Lung (tissue), 11 donors: ENCODE measurements at regions not wholly inside any gene's neighbourhood (a gene's known extent, or its start where the extent isn't known, plus 50 kb on each side); places are given as distances from the start of the nearest gene placed in this dataset.

Experiments
- ATAC-seq: fragments of 200-7000 bp; cut with Tn5 transposase; one replicate; pipeline ENCODE4 v1.9.1; 2020; ENCODE audit warnings: moderate number of reproducible peaks; ENCODE audit not compliant: insufficient read depth, low FRiP score
- DNase-seq, 3 donors: peaks; one replicate each; pipeline ENCODE4 v3.0.0-alpha.2; 2013 to 2017
- H3K27ac ChIP-seq, 2 donors: one replicate each; pipeline ENCODE4 v1.5.1; 2013; ENCODE audit warnings: mild to moderate bottlenecking in 2 of 2, moderate library complexity in 2 of 2, control low read depth in 1 of 2, inconsistent platforms in 1 of 2, low read depth in 1 of 2, low read length in 1 of 2
- H3K27me3 ChIP-seq, 3 donors: one replicate each; pipeline ENCODE4 v1.5.1; 2013; ENCODE audit warnings: low read length in 2 of 3; ENCODE audit not compliant: control insufficient read depth in 3 of 3, insufficient read depth in 3 of 3
- H3K36me3 ChIP-seq, 4 donors: one replicate each; pipeline ENCODE4 v1.5.1; 2013; ENCODE audit warnings: low read length in 4 of 4, mild to moderate bottlenecking in 1 of 4, moderate library complexity in 1 of 4; ENCODE audit not compliant: control insufficient read depth in 4 of 4, insufficient read depth in 4 of 4
- H3K4me1 ChIP-seq, 5 donors: one replicate each; pipeline ENCODE4 v1.5.1; 2013; ENCODE audit warnings: low read length in 5 of 5, mild to moderate bottlenecking in 2 of 5, moderate library complexity in 1 of 5; ENCODE audit not compliant: control insufficient read depth in 5 of 5, insufficient read depth in 5 of 5
- H3K4me3 ChIP-seq: one replicate; pipeline ENCODE4 v1.5.1; 2013; ENCODE audit warnings: mild to moderate bottlenecking, control low read depth, moderate library complexity
- H3K9ac ChIP-seq, 2 donors: one replicate each; pipeline ENCODE4 v1.5.1; 2013; ENCODE audit warnings: low read length in 2 of 2, control low read depth in 1 of 2; ENCODE audit not compliant: insufficient read depth in 1 of 2
- H3K9me3 ChIP-seq, 4 donors: one replicate each; pipeline ENCODE4 v1.5.1; 2013; ENCODE audit warnings: low read length in 3 of 4, mild to moderate bottlenecking in 1 of 4, moderate library complexity in 1 of 4; ENCODE audit not compliant: control insufficient read depth in 4 of 4, insufficient read depth in 3 of 4
- WGBS, 2 donors: extraction: QIAGEN DNeasy Blood & Tissue Kit; methylation state at CpG; one replicate each; pipeline ENCODE4 v1.1.7; 2013; 5-methylcytosine and 5-hydroxymethylcytosine counted together
- TF ChIP-seq, protein P1 (sequence below): IDR thresholded peaks from 2 replicates; pipeline ENCODE4 v1.5.1; 2012; ENCODE audit warnings: mild to moderate bottlenecking; ENCODE audit errors: control extremely low read depth, extremely low read depth
- donor health status: control.
- donor health status: control.
- donor health status: Bipolar disorder and iron deficiency.
- donor health status: healthy.
- donor health status: DM: yes; HTN: yes; CAD: no.

DNA sequence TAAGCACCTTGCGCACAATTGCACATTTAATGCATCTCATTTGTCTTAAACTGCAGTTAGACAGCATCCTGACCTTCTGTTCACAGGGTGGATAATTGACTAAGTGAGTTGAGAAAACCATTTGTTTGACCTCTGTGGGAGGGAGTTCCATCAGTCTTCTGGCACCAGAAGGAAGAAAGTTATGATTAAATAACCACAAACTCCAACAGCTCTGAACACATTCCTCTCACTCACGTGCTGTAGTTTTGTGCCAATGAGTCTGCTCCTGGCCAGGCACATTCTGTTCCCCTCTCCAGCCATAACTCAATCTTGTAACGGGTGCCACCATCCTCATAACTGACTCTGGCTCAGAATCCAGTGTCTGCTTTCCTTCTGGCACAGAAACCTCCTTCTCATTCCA is 817.2 kb downstream of the SLITRK1 start:
- Histone ChIP-seq H3K27me3 (no peaks in the 10 kb centered on the region), H3K4me3 (no peak overlapping the region), H3K9ac (no peak overlapping the region), H3K9me3 (peaks cover 0 to 2% (median 0%) of the 10 kb centered on the region in 4 donors), H3K27ac (no peak overlapping the region), H3K36me3 (no peaks in the 10 kb centered on the region), H3K4me1 (peaks cover 0 to 5% (median 0%) of the 10 kb centered on the region in 5 donors)
- ATAC-seq, result no peak
- DNase-seq, result peak; percentile 17 to 47 (median 35)
- 47 to 53% methylated on average over 3 of the region's 3 CpGs for WGBS, 2 donors
- TF ChIP-seq, protein P1, sequence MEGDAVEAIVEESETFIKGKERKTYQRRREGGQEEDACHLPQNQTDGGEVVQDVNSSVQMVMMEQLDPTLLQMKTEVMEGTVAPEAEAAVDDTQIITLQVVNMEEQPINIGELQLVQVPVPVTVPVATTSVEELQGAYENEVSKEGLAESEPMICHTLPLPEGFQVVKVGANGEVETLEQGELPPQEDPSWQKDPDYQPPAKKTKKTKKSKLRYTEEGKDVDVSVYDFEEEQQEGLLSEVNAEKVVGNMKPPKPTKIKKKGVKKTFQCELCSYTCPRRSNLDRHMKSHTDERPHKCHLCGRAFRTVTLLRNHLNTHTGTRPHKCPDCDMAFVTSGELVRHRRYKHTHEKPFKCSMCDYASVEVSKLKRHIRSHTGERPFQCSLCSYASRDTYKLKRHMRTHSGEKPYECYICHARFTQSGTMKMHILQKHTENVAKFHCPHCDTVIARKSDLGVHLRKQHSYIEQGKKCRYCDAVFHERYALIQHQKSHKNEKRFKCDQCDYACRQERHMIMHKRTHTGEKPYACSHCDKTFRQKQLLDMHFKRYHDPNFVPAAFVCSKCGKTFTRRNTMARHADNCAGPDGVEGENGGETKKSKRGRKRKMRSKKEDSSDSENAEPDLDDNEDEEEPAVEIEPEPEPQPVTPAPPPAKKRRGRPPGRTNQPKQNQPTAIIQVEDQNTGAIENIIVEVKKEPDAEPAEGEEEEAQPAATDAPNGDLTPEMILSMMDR, result no peak

DNA sequence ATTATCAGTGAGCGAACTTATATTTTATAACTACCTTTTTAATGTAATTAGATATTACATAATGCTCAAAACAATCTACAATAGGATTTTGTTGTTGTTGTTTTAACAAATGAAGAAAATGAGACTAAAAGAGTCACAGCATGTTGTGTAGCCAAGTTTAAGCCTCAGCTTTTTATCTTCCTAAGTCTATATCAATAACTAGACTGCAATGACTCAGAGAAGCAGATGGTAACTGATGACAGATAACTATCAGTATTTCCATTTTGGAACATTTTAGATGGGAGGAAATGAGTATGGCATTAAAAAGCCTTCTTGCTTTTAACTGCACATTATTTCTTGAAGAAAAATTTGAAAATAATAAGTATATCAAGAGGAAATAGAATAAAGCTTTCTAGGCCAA is 825.2 kb downstream of the SLITRK1 start:
- Histone ChIP-seq H3K4me1 (no peaks in the 10 kb centered on the region), H3K9ac (no peak overlapping the region), H3K9me3 (no peaks in the 10 kb centered on the region), H3K27ac (no peak overlapping the region), H3K36me3 (no peaks in the 10 kb centered on the region), H3K27me3 (no peaks in the 10 kb centered on the region), H3K4me3 (no peak overlapping the region)
- no peak for ATAC-seq
- TF ChIP-seq, protein P1, result no peak
- WGBS, 2 donors, result 89 to 92% methylated on average over 1 of the region's 1 CpG
- no peak for DNase-seq

DNA sequence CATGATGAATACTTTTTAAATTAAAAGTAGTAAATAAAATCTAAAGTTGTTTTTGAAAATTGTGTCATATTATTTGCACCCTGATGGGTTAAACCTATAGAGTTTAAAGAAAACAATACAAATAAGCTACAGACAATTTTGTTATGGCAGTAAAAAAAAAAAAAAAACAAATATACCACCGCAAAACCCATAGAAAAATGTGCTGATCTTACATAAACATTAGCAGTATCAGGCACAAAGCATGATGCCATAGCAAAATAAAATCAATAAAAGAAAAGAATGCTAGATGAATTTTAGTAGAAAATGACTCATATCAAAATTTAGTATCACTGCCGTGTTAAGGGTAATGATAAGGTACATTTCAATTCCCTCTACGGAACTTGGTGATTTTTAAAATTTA is 826.0 kb downstream of the SLITRK1 start:
- no peaks in the 10 kb centered on the region for H3K36me3 ChIP-seq
- no peak overlapping the region for H3K27ac ChIP-seq
- DNase-seq (no peak), ATAC-seq (no peak)
- H3K4me1 ChIP-seq, result no peaks in the 10 kb centered on the region
- TF ChIP-seq, protein P1, result no peak
- H3K9me3 ChIP-seq, result no peaks in the 10 kb centered on the region
- H3K27me3 ChIP-seq, result no peaks in the 10 kb centered on the region
- H3K9ac ChIP-seq, result no peak overlapping the region
- 87 to 91% methylated on average over 3 of the region's 3 CpGs for WGBS, 2 donors
- no peak overlapping the region for H3K4me3 ChIP-seq

DNA sequence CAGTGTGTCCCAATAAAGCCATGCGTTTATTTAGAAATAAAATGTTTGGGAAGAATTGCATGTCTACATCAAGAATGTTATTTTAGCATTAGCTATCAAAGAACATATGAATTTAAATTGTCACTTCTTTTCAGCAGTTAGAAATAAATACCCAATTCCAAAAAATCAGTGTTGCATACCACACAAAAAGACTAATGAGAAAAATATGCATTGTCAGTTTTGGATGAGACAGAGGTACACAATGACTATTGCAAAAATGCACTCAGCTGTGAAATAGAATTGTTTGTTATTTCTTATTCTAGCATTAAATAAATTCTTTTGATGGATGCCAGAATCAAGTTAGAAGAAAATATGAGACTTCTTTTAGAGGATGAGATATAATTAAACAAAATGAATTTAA is 833.9 kb downstream of the SLITRK1 start:
- 79 to 94% methylated on average over 1 of the region's 1 CpG for WGBS, 2 donors
- no peaks in the 10 kb centered on the region for H3K36me3 ChIP-seq
- H3K9me3 ChIP-seq, result no peaks in the 10 kb centered on the region
- no peak overlapping the region for H3K9ac ChIP-seq
- DNase-seq (no peak), ATAC-seq (no peak)
- H3K27ac ChIP-seq, result no peak overlapping the region
- TF ChIP-seq, protein P1, result no peak
- H3K4me3 ChIP-seq, result no peak overlapping the region
- H3K4me1 ChIP-seq, result no peaks in the 10 kb centered on the region
- no peaks in the 10 kb centered on the region for H3K27me3 ChIP-seq
